ENCODE measurements at regions not wholly inside any gene's neighbourhood (a gene's known extent, or its start where the extent isn't known, plus 50 kb on each side); places are given as distances from the start of the nearest gene placed in this dataset.
A peak's percentile ranks its signal among the peaks of the same experiment; 100 is the strongest.

- FAIRE-seq (no peak), DNase-seq (ENCODE audit: insufficient read length, low spot score) (no peak)
- TF ChIP-seq CTCF (IDR thresholded peaks at IDR 0.05; ENCODE audit: insufficient read depth, missing control alignments): no peak
Measured at GRCh38 chr3:117754841-117755240, 1045.3 kb downstream of the TUSC7 start.

DNA sequence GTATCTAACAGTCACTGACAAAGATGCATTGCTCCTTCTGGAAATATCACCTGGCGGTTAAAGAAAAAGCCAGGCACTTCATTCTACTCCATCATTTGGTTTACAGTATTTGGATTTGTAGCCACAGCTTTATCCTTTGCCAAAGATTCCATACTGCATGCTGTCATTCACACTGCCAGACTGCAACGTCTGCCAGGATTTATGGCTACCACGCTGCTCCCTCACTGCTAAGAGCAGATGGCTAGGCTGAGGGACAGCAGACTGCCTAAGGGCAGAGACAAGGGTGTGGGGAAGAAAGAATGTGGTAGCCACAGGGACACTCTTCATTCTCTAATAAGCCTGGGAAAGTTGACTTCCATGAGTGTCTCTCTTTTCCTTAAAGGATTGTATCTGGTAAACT is 1047.0 kb downstream of the TUSC7 start:
- FAIRE-seq (peak; percentile 92), DNase-seq (ENCODE audit: insufficient read length, low spot score) (no peak)
- TF ChIP-seq CTCF (IDR thresholded peaks at IDR 0.05; ENCODE audit: insufficient read depth, missing control alignments): no peak

DNA sequence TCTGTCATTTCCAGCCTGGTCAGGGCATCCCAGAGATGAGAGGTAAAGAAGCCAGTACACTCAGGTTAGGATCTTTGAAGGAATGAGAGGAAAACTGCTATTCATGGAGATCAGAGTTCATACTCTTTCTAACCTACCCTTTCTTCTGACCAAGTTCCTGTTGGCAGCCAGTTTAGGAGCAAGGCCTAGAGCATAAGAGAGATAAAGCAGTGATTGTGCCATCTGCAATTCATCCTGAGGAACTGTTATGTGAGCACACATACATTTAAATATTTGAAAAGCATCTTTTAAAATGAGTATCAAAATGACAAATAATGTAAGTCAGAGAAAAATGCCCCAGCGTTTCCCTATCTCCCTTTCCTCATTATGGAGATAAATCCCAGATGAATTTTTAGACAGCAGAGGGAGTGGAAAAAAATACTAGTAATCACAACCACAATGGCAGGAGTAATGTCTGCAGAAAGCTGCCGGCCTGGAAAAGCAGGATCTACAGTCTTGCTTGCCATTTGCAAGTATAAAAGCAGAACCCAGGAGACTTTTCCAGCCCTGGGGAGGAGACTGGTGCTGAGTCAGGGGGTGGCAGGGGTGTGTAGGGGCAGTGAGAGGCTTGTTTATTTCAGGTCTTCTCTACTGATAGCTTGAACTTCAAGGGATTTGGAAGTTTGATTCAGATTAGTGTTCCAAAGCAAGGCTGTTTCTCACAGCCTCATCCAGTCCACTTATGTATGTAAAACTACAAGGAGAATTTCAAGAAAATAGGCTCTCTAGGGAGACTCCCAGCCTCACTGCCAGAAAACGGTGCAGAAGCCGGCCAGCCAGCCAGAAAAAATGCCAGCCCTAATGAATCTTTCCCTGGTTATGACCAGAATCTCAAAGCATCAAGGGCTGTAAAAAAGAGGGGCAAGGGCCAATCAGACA is 1052.4 kb downstream of the TUSC7 start:
- no peak for FAIRE-seq
- TF ChIP-seq CTCF (IDR thresholded peaks at IDR 0.05; ENCODE audit: insufficient read depth, missing control alignments): no peak
- DNase-seq (ENCODE audit: insufficient read length, low spot score): no peak

DNA sequence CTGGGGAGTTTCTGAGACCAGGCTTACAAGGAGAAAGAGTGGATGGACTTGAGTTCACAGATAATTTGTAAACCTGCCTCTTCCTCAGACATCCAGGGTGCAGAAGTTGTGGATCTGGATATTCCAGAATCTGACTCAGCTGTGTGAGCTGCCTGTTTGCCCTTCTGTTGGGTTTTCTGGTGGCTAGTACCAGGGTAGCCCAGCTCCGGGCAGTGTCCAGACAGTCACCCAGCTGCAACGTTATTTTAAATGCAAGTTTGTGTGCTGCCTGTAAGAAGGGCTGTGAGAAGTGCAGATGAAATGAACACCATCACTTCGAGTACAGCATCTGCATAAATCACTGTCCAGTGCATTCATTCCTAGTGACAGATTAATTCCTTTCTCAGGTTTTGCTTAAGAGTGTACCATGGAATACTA is 1053.0 kb downstream of the TUSC7 start:
- TF ChIP-seq CTCF (IDR thresholded peaks at IDR 0.05; ENCODE audit: insufficient read depth, missing control alignments): no peak
- no peak for DNase-seq (ENCODE audit: insufficient read length, low spot score)
- no peak for FAIRE-seq

DNA sequence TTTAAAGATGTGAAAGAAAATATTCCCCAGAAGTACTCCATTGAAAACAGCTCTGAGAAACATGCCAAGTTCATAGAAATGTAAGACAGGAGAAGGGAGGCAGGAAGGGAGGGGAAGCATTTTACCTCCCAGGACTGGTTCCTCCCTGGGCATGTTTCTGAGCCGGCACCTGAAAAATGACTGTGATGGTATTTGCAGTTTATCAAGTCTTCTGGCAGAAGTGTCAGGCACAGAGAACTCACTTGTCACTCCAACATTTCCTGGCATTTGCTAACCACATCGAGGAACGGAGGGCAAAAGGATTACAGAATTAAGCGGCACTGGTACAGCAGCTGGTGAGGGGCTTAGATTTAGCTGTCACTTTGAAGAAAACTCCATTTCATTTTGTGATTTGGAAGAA is 1054.0 kb downstream of the TUSC7 start:
- TF ChIP-seq CTCF (IDR thresholded peaks at IDR 0.05; ENCODE audit: insufficient read depth, missing control alignments): no peak
- FAIRE-seq: no peak

GRCh38 chr3:117768581-117768980 is 1059.0 kb downstream of the TUSC7 start:
- DNase-seq (ENCODE audit: insufficient read length, low spot score): no peak
- no peak for TF ChIP-seq CTCF (IDR thresholded peaks at IDR 0.05; ENCODE audit: insufficient read depth, missing control alignments)
- FAIRE-seq: no peak

More for the DNA sequence above, 1054.0 kb downstream of the TUSC7 start:
- no peak for DNase-seq (ENCODE audit: insufficient read length, low spot score)

DNA sequence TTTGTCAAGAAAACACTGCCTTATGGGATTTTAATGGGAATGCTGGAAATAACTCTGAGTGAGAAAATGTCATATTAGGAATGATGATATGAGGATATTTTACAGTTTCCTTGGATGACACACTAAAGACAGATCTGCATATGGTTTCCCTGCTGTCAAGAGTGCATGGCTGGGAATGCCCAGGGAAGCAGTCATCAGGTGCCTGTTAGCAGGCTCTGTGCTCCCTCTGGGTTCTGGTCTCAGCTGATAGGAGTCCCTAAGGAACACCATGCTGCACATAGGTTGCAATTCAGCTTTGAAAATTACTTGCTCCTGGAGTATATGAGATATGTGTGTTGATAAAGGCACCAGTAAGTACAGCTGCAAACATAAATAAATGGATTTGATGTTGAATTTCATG is 1064.6 kb downstream of the TUSC7 start:
- TF ChIP-seq CTCF (IDR thresholded peaks at IDR 0.05; ENCODE audit: insufficient read depth, missing control alignments): no peak
- DNase-seq (ENCODE audit: insufficient read length, low spot score): no peak
- FAIRE-seq: no peak
